ENCODE measurements at regions not wholly inside any gene's neighbourhood (a gene's known extent, or its start where the extent isn't known, plus 50 kb on each side); places are given as distances from the start of the nearest gene placed in this dataset.

DNA sequence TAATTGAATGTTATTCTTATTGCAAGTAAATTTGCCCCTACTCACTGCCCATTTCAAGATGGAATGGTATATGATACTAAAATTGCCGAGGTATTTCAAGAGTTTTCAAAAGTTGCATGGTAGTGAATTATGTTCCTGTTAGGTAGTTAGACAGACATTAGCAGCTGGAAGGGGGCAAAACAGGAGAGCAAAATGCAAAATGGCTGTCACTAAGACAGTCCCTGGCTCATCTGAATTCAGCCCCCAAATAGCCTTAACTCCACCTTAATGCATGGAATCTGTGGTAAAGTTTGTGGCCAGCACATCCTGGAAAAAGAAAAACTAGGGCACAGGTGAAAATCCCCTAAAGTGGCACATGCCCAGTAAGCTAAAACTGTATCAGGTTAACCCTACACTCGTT is 894.9 kb downstream of the NXPH1 start:
- TF ChIP-seq, protein P1, sequence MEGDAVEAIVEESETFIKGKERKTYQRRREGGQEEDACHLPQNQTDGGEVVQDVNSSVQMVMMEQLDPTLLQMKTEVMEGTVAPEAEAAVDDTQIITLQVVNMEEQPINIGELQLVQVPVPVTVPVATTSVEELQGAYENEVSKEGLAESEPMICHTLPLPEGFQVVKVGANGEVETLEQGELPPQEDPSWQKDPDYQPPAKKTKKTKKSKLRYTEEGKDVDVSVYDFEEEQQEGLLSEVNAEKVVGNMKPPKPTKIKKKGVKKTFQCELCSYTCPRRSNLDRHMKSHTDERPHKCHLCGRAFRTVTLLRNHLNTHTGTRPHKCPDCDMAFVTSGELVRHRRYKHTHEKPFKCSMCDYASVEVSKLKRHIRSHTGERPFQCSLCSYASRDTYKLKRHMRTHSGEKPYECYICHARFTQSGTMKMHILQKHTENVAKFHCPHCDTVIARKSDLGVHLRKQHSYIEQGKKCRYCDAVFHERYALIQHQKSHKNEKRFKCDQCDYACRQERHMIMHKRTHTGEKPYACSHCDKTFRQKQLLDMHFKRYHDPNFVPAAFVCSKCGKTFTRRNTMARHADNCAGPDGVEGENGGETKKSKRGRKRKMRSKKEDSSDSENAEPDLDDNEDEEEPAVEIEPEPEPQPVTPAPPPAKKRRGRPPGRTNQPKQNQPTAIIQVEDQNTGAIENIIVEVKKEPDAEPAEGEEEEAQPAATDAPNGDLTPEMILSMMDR (IDR thresholded peaks at IDR 0.05; ENCODE audit: low read depth, low read length), result no peak
- TF ChIP-seq EZH2phosphoT487 (IDR thresholded peaks at IDR 0.05; ENCODE audit: low read depth), result no peak

All from OCI-LY3 (cell line).